ENCODE measurements at regions not wholly inside any gene's neighbourhood (a gene's known extent, or its start where the extent isn't known, plus 50 kb on each side); places are given as distances from the start of the nearest gene placed in this dataset.

GRCh38 chr20:24166123-24166381 lies 177.5 kb upstream of the GGTLC1 start:
- H3K27me3 ChIP-seq (replicated peaks; ENCODE audit: control insufficient read depth, insufficient read depth, low read length) = no peaks in the 10 kb centered on the region
- no peak overlapping the region for H3K4me3 ChIP-seq (replicated peaks; ENCODE audit: low read depth, low read length)
- TF ChIP-seq CTCF (IDR thresholded peaks at IDR 0.05; ENCODE audit: insufficient read depth, low read length, poor library complexity, severe bottlenecking) = no peak
- no peak for DNase-seq (ENCODE audit: extremely low read depth, insufficient read length)
- H3K36me3 ChIP-seq (ENCODE audit: control insufficient read depth, insufficient read depth, low read length) = no peaks in the 10 kb centered on the region

GRCh38 chr20:24165301-24166122 lies 176.9 kb upstream of the GGTLC1 start:
- no peak for TF ChIP-seq CTCF (IDR thresholded peaks at IDR 0.05; ENCODE audit: insufficient read depth, low read length, poor library complexity, severe bottlenecking)
- Histone ChIP-seq H3K36me3 (ENCODE audit: control insufficient read depth, insufficient read depth, low read length) (no peaks in the 10 kb centered on the region), H3K4me3 (replicated peaks; ENCODE audit: low read depth, low read length) (no peak overlapping the region), H3K27me3 (replicated peaks; ENCODE audit: control insufficient read depth, insufficient read depth, low read length) (no peaks in the 10 kb centered on the region)
- no peak for DNase-seq (ENCODE audit: extremely low read depth, insufficient read length)

- no peak for DNase-seq (ENCODE audit: extremely low read depth, insufficient read length)
- no peak overlapping the region for H3K4me3 ChIP-seq (replicated peaks; ENCODE audit: low read depth, low read length)
- H3K36me3 ChIP-seq (ENCODE audit: control insufficient read depth, insufficient read depth, low read length) = no peaks in the 10 kb centered on the region
- H3K27me3 ChIP-seq (replicated peaks; ENCODE audit: control insufficient read depth, insufficient read depth, low read length) = no peaks in the 10 kb centered on the region
- TF ChIP-seq CTCF (IDR thresholded peaks at IDR 0.05; ENCODE audit: insufficient read depth, low read length, poor library complexity, severe bottlenecking) = peak; percentile 85
Observed at GRCh38 chr20:24164360-24164759, 175.8 kb upstream of the GGTLC1 start.

GRCh38 chr20:24163506-24163905 lies 174.9 kb upstream of the GGTLC1 start:
- H3K27me3 ChIP-seq (replicated peaks; ENCODE audit: control insufficient read depth, insufficient read depth, low read length) = no peaks in the 10 kb centered on the region
- TF ChIP-seq CTCF (IDR thresholded peaks at IDR 0.05; ENCODE audit: insufficient read depth, low read length, poor library complexity, severe bottlenecking) = no peak
- no peaks in the 10 kb centered on the region for H3K36me3 ChIP-seq (ENCODE audit: control insufficient read depth, insufficient read depth, low read length)
- DNase-seq (ENCODE audit: extremely low read depth, insufficient read length) = no peak
- H3K4me3 ChIP-seq (replicated peaks; ENCODE audit: low read depth, low read length) = no peak overlapping the region

GRCh38 chr20:24160563-24161281 lies 172.1 kb upstream of the GGTLC1 start:
- DNase-seq (ENCODE audit: extremely low read depth, insufficient read length) = no peak
- peak; percentile 72 for TF ChIP-seq CTCF (IDR thresholded peaks at IDR 0.05; ENCODE audit: insufficient read depth, low read length, poor library complexity, severe bottlenecking)
- no peak overlapping the region for H3K4me3 ChIP-seq (replicated peaks; ENCODE audit: low read depth, low read length)
- no peaks in the 10 kb centered on the region for H3K36me3 ChIP-seq (ENCODE audit: control insufficient read depth, insufficient read depth, low read length)
- H3K27me3 ChIP-seq (replicated peaks; ENCODE audit: control insufficient read depth, insufficient read depth, low read length) = no peaks in the 10 kb centered on the region

Measured in GM06990 (cell line).